Stimulated activated naive CD8-positive, alpha-beta T cell treated with anti-CD3 and anti-CD28 coated beads, Interleukin-15, Interleukin-2, amounts not matched to agents 100 ng/mL and 50 ng/mL, for 24 hours (primary cell): ENCODE measurements at regions not wholly inside any gene's neighbourhood (a gene's known extent, or its start where the extent isn't known, plus 50 kb on each side); places are given as distances from the start of the nearest gene placed in this dataset.

Source experiments
- H3K27ac Mint-ChIP-seq: one replicate; pipeline ENCODE4 v1.8.0; 2021; ENCODE audit warnings: mild to moderate bottlenecking, mixed read lengths
- H3K27me3 Mint-ChIP-seq: one replicate; pipeline ENCODE4 v1.8.0; 2021; ENCODE audit warnings: mixed read lengths
- H3K36me3 Mint-ChIP-seq: one replicate; pipeline ENCODE4 v1.8.0; 2021; ENCODE audit warnings: low read depth, mixed read lengths
- H3K4me1 Mint-ChIP-seq: one replicate; pipeline ENCODE4 v1.8.0; 2021; ENCODE audit warnings: low read depth, mixed read lengths
- H3K4me3 Mint-ChIP-seq: one replicate; pipeline ENCODE4 v1.8.0; 2021; ENCODE audit warnings: mild to moderate bottlenecking, mixed read lengths
- H3K9me3 Mint-ChIP-seq: one replicate; pipeline ENCODE4 v1.8.0; 2021; ENCODE audit warnings: mixed read lengths

DNA sequence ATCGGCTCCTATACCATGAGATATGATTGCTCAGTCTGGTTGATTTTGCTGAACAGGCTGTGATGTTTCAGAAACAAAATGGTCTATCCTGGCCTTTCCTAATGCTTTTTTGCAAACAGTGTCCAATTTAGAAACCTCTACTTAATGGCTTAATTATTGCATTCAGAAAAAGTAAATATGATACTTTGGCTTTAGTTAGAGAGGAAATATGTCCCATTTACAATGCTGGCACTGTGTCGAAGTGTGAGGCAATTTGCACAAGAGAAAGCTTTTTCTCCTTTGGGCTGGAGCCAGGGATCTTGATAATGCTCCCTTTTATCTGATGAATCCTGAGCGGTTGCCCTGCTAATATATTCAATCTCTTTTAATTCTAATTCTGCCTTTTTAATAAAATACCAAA is 418.9 kb downstream of the EPHA4 start:
- no peaks in the 10 kb centered on the region for H3K9me3 Mint-ChIP-seq
- H3K27me3 Mint-ChIP-seq = peaks cover 3% of the 10 kb centered on the region
- no peaks in the 10 kb centered on the region for H3K4me1 Mint-ChIP-seq
- no peak overlapping the region for H3K27ac Mint-ChIP-seq
- H3K4me3 Mint-ChIP-seq = no peak overlapping the region
- no peaks in the 10 kb centered on the region for H3K36me3 Mint-ChIP-seq

DNA sequence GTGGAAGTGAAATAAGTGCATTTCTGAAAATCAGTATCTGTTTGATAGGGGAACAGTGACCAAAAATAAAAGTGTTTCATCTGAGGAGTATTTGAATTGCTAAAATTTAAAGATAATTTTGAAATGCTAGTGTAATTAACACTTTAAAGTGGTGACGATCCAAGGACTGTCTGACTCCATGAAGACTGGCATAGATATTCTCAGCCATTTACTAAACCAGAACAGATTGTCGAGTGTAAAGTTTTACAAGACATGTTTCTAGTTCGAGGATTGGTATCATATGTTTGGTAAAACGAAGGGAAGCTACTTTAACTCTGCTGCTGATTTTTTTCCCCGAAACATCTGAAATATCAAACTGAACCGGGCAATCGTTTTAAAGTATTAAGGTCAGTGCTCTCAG is 417.9 kb downstream of the EPHA4 start:
- H3K27ac Mint-ChIP-seq = no peak overlapping the region
- H3K4me3 Mint-ChIP-seq = no peak overlapping the region
- H3K27me3 Mint-ChIP-seq = peaks cover 3% of the 10 kb centered on the region
- no peaks in the 10 kb centered on the region for H3K36me3 Mint-ChIP-seq
- no peaks in the 10 kb centered on the region for H3K4me1 Mint-ChIP-seq
- H3K9me3 Mint-ChIP-seq = no peaks in the 10 kb centered on the region

GRCh38 chr2:221156062-221156734 is 415.9 kb downstream of the EPHA4 start:
- Mint-ChIP-seq H3K9me3 (no peaks in the 10 kb centered on the region), H3K4me3 (no peak overlapping the region), H3K4me1 (no peaks in the 10 kb centered on the region), H3K27ac (no peak overlapping the region), H3K27me3 (peaks cover 3% of the 10 kb centered on the region), H3K36me3 (no peaks in the 10 kb centered on the region)

DNA sequence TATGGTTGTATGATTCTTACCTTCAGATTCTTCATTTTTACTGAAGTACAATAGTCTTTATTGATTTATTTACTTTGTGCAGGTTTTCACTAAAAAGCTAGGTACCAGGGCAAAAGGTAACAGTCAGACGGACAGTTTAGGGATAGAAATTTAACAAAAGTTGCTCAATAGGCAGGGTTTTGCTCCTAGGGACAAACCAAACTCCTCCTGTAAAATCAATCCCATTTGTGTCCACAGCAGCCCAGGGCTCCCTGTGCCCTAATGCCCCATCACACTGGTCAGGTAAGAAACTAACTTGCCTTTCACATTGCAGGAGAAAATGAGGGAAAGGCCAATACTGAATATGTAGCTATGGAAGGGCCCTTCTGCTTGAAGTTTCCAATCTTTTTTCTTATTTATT is 410.9 kb downstream of the EPHA4 start:
- Mint-ChIP-seq H3K27me3 (no peaks in the 10 kb centered on the region), H3K27ac (no peak overlapping the region), H3K36me3 (no peaks in the 10 kb centered on the region), H3K9me3 (no peaks in the 10 kb centered on the region), H3K4me3 (no peak overlapping the region), H3K4me1 (no peaks in the 10 kb centered on the region)

- H3K4me1 Mint-ChIP-seq = no peaks in the 10 kb centered on the region
- H3K27ac Mint-ChIP-seq = no peak overlapping the region
- H3K27me3 Mint-ChIP-seq = no peaks in the 10 kb centered on the region
- no peaks in the 10 kb centered on the region for H3K9me3 Mint-ChIP-seq
- H3K36me3 Mint-ChIP-seq = no peaks in the 10 kb centered on the region
- H3K4me3 Mint-ChIP-seq = no peak overlapping the region
Measured at GRCh38 chr2:221166292-221166691, 405.8 kb downstream of the EPHA4 start.

DNA sequence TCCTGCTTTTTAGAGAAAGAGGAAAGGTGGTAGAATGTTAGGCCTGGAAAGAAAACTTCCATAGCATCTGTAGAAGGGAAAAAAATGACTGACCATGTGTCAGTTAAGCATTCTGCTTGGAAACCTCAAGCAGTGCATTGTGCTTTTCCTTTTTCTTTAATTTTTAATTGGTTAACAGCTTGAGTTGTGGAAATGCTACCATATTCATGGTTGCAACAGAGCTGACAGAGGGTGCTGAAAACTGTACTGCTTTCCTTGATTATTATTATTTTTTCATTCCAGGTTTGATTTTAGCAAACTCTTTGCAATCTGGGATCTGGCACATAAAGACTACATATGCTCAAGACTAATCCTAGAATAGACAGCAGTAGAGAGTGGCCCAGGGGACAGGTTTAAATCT is 404.5 kb downstream of the EPHA4 start:
- Mint-ChIP-seq H3K36me3 (no peaks in the 10 kb centered on the region), H3K9me3 (no peaks in the 10 kb centered on the region), H3K27ac (no peak overlapping the region)

DNA sequence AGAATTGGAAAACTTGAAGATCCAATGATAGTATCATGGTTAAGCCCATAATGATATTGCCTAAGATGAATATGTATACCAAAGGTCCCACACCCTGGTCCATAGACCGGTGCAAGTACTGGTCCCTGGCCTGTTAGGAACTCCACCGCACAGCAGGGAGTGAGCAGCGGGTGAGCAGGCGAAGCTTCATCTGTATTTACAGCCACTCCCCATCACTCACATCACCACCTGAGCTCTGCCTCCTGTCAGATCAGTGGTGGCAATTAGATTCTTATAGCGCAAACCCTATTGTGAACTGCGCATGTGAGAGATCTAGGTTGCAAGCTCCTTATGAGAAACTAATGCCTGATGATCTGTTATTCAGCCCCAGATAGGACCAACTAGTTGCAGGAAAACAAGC is 402.4 kb downstream of the EPHA4 start:
- Mint-ChIP-seq H3K4me1 (no peaks in the 10 kb centered on the region), H3K27ac (no peak overlapping the region), H3K27me3 (no peaks in the 10 kb centered on the region), H3K4me3 (no peak overlapping the region), H3K36me3 (no peaks in the 10 kb centered on the region), H3K9me3 (no peaks in the 10 kb centered on the region)

More for the DNA sequence above, 404.5 kb downstream of the EPHA4 start:
- H3K4me3 Mint-ChIP-seq = no peak overlapping the region
- H3K27me3 Mint-ChIP-seq = no peaks in the 10 kb centered on the region
- no peaks in the 10 kb centered on the region for H3K4me1 Mint-ChIP-seq

DNA sequence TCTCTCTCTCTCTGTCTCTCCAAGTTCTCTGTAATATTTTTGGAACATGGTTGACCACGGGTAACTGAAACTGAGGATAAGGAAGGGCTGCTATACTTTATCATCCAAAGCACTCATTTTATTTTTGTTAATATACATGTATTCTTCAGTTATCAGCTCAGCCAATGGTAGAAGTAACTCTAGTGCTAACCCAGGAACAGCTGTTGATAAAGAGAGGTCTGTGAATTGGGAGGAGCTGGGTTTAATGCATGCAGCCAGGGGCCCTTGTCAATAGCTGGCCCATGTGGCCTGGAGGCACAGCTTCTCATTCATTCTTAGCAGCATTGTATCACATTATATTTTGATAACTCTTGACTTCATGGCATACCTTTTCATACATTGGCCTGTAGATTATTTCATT is 401.6 kb downstream of the EPHA4 start:
- Mint-ChIP-seq H3K4me3 (no peak overlapping the region), H3K9me3 (no peaks in the 10 kb centered on the region), H3K4me1 (no peaks in the 10 kb centered on the region), H3K27me3 (no peaks in the 10 kb centered on the region), H3K27ac (no peak overlapping the region), H3K36me3 (no peaks in the 10 kb centered on the region)

- Mint-ChIP-seq H3K27me3 (peaks cover 5% of the 10 kb centered on the region), H3K36me3 (no peaks in the 10 kb centered on the region), H3K4me1 (no peaks in the 10 kb centered on the region), H3K4me3 (no peak overlapping the region), H3K27ac (no peak overlapping the region), H3K9me3 (no peaks in the 10 kb centered on the region)
Measured at GRCh38 chr2:221176667-221177066, 395.4 kb downstream of the EPHA4 start.

DNA sequence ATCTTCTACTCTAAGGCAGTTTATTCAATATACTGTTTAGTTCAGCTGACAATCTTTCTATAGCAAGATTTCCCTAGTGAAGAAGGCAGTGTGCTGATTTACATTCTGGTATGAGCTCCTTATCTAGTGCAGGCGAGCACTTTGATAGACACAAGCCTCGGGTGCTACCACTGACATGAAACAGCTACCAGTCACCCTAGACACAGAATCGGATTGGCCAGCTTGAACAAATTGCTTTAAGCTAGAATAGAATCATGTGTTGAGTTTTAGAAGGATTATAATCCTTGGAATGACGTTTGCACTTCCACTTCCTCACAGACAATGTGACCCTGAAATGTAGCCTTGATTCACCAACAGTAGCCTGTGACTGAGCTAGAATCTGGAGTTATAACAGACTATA is 394.0 kb downstream of the EPHA4 start:
- H3K36me3 Mint-ChIP-seq = no peaks in the 10 kb centered on the region
- no peak overlapping the region for H3K4me3 Mint-ChIP-seq
- peaks cover 5% of the 10 kb centered on the region for H3K27me3 Mint-ChIP-seq
- no peaks in the 10 kb centered on the region for H3K9me3 Mint-ChIP-seq
- H3K4me1 Mint-ChIP-seq = no peaks in the 10 kb centered on the region
- no peak overlapping the region for H3K27ac Mint-ChIP-seq

DNA sequence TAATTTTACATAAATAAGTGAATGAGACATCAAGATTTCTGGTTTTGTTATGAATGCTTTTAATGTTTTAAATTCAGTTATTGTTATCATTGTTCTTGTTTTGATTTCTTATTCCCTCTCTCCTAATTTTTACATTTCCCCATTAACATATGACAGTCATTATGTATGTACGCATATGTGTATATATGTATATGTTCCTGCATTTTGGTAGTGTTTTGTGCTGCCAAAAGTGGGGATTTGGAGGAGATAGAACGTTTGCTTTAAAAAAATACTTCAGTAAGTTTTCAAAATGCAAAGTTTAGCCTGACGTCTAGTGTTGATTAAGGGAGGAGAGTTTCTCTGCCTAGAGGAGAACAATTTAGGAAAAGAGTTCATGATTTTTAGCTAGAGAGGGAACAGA is 385.2 kb downstream of the EPHA4 start:
- H3K9me3 Mint-ChIP-seq = no peaks in the 10 kb centered on the region
- no peaks in the 10 kb centered on the region for H3K36me3 Mint-ChIP-seq
- H3K27ac Mint-ChIP-seq = no peak overlapping the region
- H3K27me3 Mint-ChIP-seq = peaks cover 8% of the 10 kb centered on the region
- no peaks in the 10 kb centered on the region for H3K4me1 Mint-ChIP-seq
- H3K4me3 Mint-ChIP-seq = no peak overlapping the region

GRCh38 chr2:221189431-221190067 is 382.6 kb downstream of the EPHA4 start:
- no peaks in the 10 kb centered on the region for H3K9me3 Mint-ChIP-seq
- H3K27ac Mint-ChIP-seq = no peak overlapping the region
- no peaks in the 10 kb centered on the region for H3K4me1 Mint-ChIP-seq
- peaks cover 8% of the 10 kb centered on the region for H3K27me3 Mint-ChIP-seq
- no peaks in the 10 kb centered on the region for H3K36me3 Mint-ChIP-seq
- no peak overlapping the region for H3K4me3 Mint-ChIP-seq

DNA sequence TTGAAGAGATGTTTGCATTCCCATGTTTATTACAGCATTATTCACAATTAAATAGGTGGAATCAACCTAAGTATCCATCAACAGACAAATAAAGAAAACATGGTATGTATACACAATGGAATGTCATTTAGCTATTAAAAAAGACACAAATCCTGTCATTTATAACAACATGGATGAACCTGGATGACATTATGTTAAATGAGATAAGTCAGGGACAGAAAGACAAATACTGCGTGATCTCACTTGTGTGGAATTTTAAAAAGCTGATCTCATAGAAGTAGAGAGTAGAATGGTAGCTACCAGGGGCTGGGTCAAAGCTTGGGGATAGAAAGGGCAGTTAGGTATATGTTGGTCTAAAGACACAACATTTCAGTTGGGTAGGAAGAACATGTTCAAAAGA is 376.3 kb downstream of the EPHA4 start:
- no peak overlapping the region for H3K27ac Mint-ChIP-seq
- H3K4me1 Mint-ChIP-seq = no peaks in the 10 kb centered on the region
- H3K4me3 Mint-ChIP-seq = no peak overlapping the region
- H3K27me3 Mint-ChIP-seq = peaks cover 3% of the 10 kb centered on the region
- no peaks in the 10 kb centered on the region for H3K9me3 Mint-ChIP-seq
- H3K36me3 Mint-ChIP-seq = no peaks in the 10 kb centered on the region

- H3K36me3 Mint-ChIP-seq = no peaks in the 10 kb centered on the region
- no peaks in the 10 kb centered on the region for H3K27me3 Mint-ChIP-seq
- no peaks in the 10 kb centered on the region for H3K4me1 Mint-ChIP-seq
- H3K9me3 Mint-ChIP-seq = no peaks in the 10 kb centered on the region
- no peak overlapping the region for H3K4me3 Mint-ChIP-seq
- H3K27ac Mint-ChIP-seq = no peak overlapping the region
Measured at GRCh38 chr2:221197225-221197856, 374.8 kb downstream of the EPHA4 start.

GRCh38 chr2:221198309-221198708 is 373.8 kb downstream of the EPHA4 start:
- Mint-ChIP-seq H3K27me3 (no peaks in the 10 kb centered on the region), H3K4me1 (no peaks in the 10 kb centered on the region), H3K9me3 (no peaks in the 10 kb centered on the region), H3K36me3 (no peaks in the 10 kb centered on the region), H3K4me3 (no peak overlapping the region), H3K27ac (no peak overlapping the region)
